ENCODE measurements at regions not wholly inside any gene's neighbourhood (a gene's known extent, or its start where the extent isn't known, plus 50 kb on each side); places are given as distances from the start of the nearest gene placed in this dataset.

- DNase-seq (ENCODE audit: low spot score): no peak
Observed at GRCh38 chr21:28356422-28356821, 636.3 kb downstream of the LTN1 start.

- DNase-seq (ENCODE audit: low spot score): no peak
Observed at GRCh38 chr21:28345934-28346333, 646.7 kb downstream of the LTN1 start.

GRCh38 chr21:28344985-28345384, 647.7 kb downstream of the LTN1 start:
- no peak for DNase-seq (ENCODE audit: low spot score)

GRCh38 chr21:28342212-28342810, 650.4 kb downstream of the LTN1 start:
- peak; percentile 7 for DNase-seq (ENCODE audit: low spot score)

GRCh38 chr21:28339403-28339802, 653.3 kb downstream of the LTN1 start:
- DNase-seq (ENCODE audit: low spot score): no peak

GRCh38 chr21:28338701-28339305, 653.9 kb downstream of the LTN1 start:
- DNase-seq (ENCODE audit: low spot score): no peak

GRCh38 chr21:28337315-28337714, 655.4 kb downstream of the LTN1 start:
- peak; percentile 5 for DNase-seq (ENCODE audit: low spot score)

GRCh38 chr21:28336314-28336713, 656.4 kb downstream of the LTN1 start:
- DNase-seq (ENCODE audit: low spot score): peak; percentile 52

- DNase-seq (ENCODE audit: low spot score): no peak
Observed at GRCh38 chr21:28334407-28334806, 658.3 kb downstream of the LTN1 start.

GRCh38 chr21:28333578-28334075, 659.0 kb downstream of the LTN1 start:
- DNase-seq (ENCODE audit: low spot score): peak; percentile 6

- no peak for DNase-seq (ENCODE audit: low spot score)
Observed at GRCh38 chr21:28332796-28333195, 659.9 kb downstream of the LTN1 start.

- DNase-seq (ENCODE audit: low spot score): no peak
Observed at GRCh38 chr21:28325618-28326017, 667.1 kb downstream of the LTN1 start.

- DNase-seq (ENCODE audit: low spot score): no peak
Observed at GRCh38 chr21:28324690-28325089, 668.0 kb downstream of the LTN1 start.

GRCh38 chr21:28317177-28317950, 675.3 kb downstream of the LTN1 start:
- DNase-seq (ENCODE audit: low spot score): no peak

- no peak for DNase-seq (ENCODE audit: low spot score)
Observed at GRCh38 chr21:28311411-28312190, 681.1 kb downstream of the LTN1 start.

- DNase-seq (ENCODE audit: low spot score): no peak
Observed at GRCh38 chr21:28310711-28311110, 682.0 kb downstream of the LTN1 start.

GRCh38 chr21:28310171-28310685, 682.4 kb downstream of the LTN1 start:
- no peak for DNase-seq (ENCODE audit: low spot score)

- DNase-seq (ENCODE audit: low spot score): no peak
Observed at GRCh38 chr21:28309596-28309995, 683.1 kb downstream of the LTN1 start.

GRCh38 chr21:28308516-28308915, 684.2 kb downstream of the LTN1 start:
- DNase-seq (ENCODE audit: low spot score): no peak

GRCh38 chr21:28299946-28300345, 692.7 kb downstream of the LTN1 start:
- no peak for DNase-seq (ENCODE audit: low spot score)

GRCh38 chr21:28298251-28298672, 694.4 kb downstream of the LTN1 start:
- peak; percentile 30 for DNase-seq (ENCODE audit: low spot score)

GRCh38 chr21:28294051-28294450, 698.6 kb downstream of the LTN1 start:
- DNase-seq (ENCODE audit: low spot score): peak; percentile 41
